Activated naive CD8-positive, alpha-beta T cell treated with anti-CD3 and anti-CD28 coated beads for 36 hours (primary cell): ENCODE measurements at regions not wholly inside any gene's neighbourhood (a gene's known extent, or its start where the extent isn't known, plus 50 kb on each side); places are given as distances from the start of the nearest gene placed in this dataset.

Source experiments
- DNase-seq: peaks from one replicate; pipeline ENCODE4 v3.0.0; 2021
- H3K27ac Mint-ChIP-seq: one replicate; pipeline ENCODE4 v1.8.0; 2022; ENCODE audit warnings: mild to moderate bottlenecking, moderate library complexity, mixed read lengths
- H3K27me3 Mint-ChIP-seq: one replicate; pipeline ENCODE4 v1.8.0; 2022; ENCODE audit warnings: mild to moderate bottlenecking, mixed read lengths
- H3K36me3 Mint-ChIP-seq: one replicate; pipeline ENCODE4 v1.8.0; 2021; ENCODE audit warnings: mild to moderate bottlenecking, mixed read lengths
- H3K4me1 Mint-ChIP-seq: one replicate; pipeline ENCODE4 v1.8.0; 2021; ENCODE audit warnings: mixed read lengths
- H3K4me3 Mint-ChIP-seq: one replicate; pipeline ENCODE4 v1.8.0; 2022; ENCODE audit warnings: mild to moderate bottlenecking, moderate library complexity, mixed read lengths
- H3K9me3 Mint-ChIP-seq: one replicate; pipeline ENCODE4 v1.8.0; 2022; ENCODE audit warnings: mixed read lengths

- Mint-ChIP-seq H3K36me3 (peaks cover 5% of the 10 kb centered on the region), H3K4me1 (peaks cover 1% of the 10 kb centered on the region), H3K27me3 (peaks cover 10% of the 10 kb centered on the region), H3K9me3 (peaks cover 21% of the 10 kb centered on the region), H3K27ac (peak overlapping the region; percentile 62), H3K4me3 (no peak overlapping the region)
- DNase-seq = no peak
These were observed 88.7 kb upstream of the FRMD1 start for GRCh38 chr6:168167431-168168315.

DNA sequence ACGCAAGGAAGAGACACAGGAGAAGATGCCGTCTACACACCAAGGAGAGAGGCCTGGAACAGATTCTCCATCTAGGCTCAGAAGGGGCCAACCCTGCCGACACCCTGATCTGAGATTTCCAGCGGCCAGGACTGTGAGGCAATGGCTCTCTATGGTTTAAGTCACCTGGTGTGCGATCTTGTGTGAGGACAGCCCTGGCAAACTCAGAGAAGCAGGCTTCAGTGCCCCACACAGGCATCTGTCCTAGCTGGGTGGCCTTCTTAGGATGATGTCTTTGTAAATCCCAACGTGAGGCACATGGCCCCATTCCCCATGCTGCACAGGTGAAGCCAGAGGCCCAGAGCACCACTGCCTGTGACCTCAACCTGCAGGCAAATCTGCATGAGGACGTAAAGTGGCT, 87.6 kb upstream of the FRMD1 start:
- DNase-seq = no peak
- Mint-ChIP-seq H3K27me3 (peaks cover 15% of the 10 kb centered on the region), H3K4me3 (no peak overlapping the region), H3K27ac (no peak overlapping the region), H3K4me1 (peaks cover 1% of the 10 kb centered on the region), H3K36me3 (peaks cover 5% of the 10 kb centered on the region), H3K9me3 (peaks cover 21% of the 10 kb centered on the region)

DNA sequence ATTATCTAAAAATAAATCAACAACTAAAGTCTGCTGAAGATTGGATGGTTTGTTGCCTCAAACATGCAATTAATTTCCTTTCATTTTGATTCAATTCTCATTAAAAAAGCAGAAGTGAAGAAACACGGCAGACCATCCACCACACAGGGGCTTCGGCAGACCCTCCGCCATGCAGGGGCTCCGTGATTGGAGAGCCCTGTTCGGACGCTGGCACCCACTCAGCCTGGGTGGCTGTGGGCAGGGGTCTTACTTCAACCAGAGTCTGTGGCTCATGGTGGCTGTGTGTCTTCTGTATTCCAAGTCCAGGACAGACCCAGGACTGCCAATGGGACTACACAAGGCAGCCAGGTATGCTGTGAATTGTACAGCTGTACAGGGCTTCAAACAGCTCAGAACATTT, 86.9 kb upstream of the FRMD1 start:
- H3K4me1 Mint-ChIP-seq = peaks cover 1% of the 10 kb centered on the region
- no peak overlapping the region for H3K4me3 Mint-ChIP-seq
- H3K27me3 Mint-ChIP-seq = peaks cover 13% of the 10 kb centered on the region
- H3K27ac Mint-ChIP-seq = no peak overlapping the region
- H3K36me3 Mint-ChIP-seq = peaks cover 4% of the 10 kb centered on the region
- H3K9me3 Mint-ChIP-seq = peaks cover 20% of the 10 kb centered on the region
- no peak for DNase-seq

GRCh38 chr6:168165373-168165772, 86.4 kb upstream of the FRMD1 start:
- Mint-ChIP-seq H3K27me3 (peaks cover 9% of the 10 kb centered on the region), H3K4me1 (peaks cover 1% of the 10 kb centered on the region), H3K27ac (no peak overlapping the region), H3K9me3 (peaks cover 18% of the 10 kb centered on the region), H3K4me3 (no peak overlapping the region), H3K36me3 (peaks cover 3% of the 10 kb centered on the region)
- DNase-seq = no peak

DNA sequence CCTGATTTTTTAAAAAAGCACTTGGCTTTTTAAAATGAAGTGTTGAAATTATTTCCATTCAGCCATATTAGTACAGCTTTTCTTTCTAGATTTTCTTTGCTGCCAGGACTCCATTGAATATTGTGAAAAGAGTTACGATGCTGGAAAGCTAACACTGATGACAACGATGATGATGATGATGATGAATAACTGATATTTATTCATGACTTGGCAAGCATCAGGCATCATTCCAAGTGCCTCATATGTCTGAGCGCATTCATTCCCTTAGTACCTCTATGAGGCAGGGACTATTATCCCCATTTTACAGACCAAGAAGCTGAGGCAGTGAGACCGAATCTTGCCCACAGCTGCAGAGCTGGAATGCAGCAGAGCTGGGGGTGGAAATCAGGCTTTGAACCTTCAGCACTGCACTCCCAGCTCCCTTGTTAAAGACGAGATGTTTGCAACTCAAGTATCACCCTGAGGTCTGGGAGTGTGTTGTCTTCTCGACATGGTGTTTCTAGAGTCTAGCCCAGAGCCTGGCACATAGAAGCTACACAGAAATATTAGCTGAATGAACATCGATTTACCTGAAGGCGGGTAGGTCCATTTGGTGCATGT, 85.5 kb upstream of the FRMD1 start:
- peaks cover 1% of the 10 kb centered on the region for H3K4me1 Mint-ChIP-seq
- H3K27ac Mint-ChIP-seq = no peak overlapping the region
- peaks cover 5% of the 10 kb centered on the region for H3K27me3 Mint-ChIP-seq
- H3K4me3 Mint-ChIP-seq = no peak overlapping the region
- DNase-seq = no peak
- H3K36me3 Mint-ChIP-seq = peaks cover 3% of the 10 kb centered on the region
- H3K9me3 Mint-ChIP-seq = peaks cover 14% of the 10 kb centered on the region

GRCh38 chr6:168163096-168163731, 84.2 kb upstream of the FRMD1 start:
- DNase-seq = no peak
- Mint-ChIP-seq H3K4me1 (peaks cover 1% of the 10 kb centered on the region), H3K36me3 (no peaks in the 10 kb centered on the region), H3K27me3 (peaks cover 10% of the 10 kb centered on the region), H3K27ac (no peak overlapping the region), H3K9me3 (peaks cover 8% of the 10 kb centered on the region), H3K4me3 (no peak overlapping the region)

DNA sequence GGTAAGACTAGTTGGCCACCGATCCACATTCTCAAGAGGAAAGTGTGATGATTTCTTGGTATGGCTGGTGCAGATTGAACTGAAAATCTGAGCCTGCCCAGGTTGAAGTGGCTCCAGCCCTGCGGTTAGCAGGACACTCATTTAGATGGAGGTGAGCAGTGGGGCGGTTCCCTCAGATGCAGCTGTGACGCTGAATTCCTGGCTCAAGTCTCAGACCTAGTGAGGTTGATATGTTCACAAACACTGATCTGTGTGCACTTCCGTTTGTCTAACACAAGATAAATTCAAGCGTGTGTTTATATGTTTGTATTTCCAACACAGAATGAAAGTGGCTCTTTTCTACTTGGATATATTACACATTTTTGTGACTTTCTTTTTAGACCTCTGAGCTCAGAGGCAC, 83.4 kb upstream of the FRMD1 start:
- peaks cover 16% of the 10 kb centered on the region for H3K27me3 Mint-ChIP-seq
- H3K4me1 Mint-ChIP-seq = no peaks in the 10 kb centered on the region
- DNase-seq = no peak
- no peak overlapping the region for H3K4me3 Mint-ChIP-seq
- no peak overlapping the region for H3K27ac Mint-ChIP-seq
- no peaks in the 10 kb centered on the region for H3K36me3 Mint-ChIP-seq
- peaks cover 2% of the 10 kb centered on the region for H3K9me3 Mint-ChIP-seq

- H3K9me3 Mint-ChIP-seq = no peaks in the 10 kb centered on the region
- H3K4me1 Mint-ChIP-seq = no peaks in the 10 kb centered on the region
- H3K36me3 Mint-ChIP-seq = no peaks in the 10 kb centered on the region
- no peak overlapping the region for H3K27ac Mint-ChIP-seq
- no peak for DNase-seq
- no peak overlapping the region for H3K4me3 Mint-ChIP-seq
- peaks cover 16% of the 10 kb centered on the region for H3K27me3 Mint-ChIP-seq
These were observed 82.3 kb upstream of the FRMD1 start for GRCh38 chr6:168161371-168161750.

- no peaks in the 10 kb centered on the region for H3K36me3 Mint-ChIP-seq
- peaks cover 21% of the 10 kb centered on the region for H3K27me3 Mint-ChIP-seq
- no peak overlapping the region for H3K4me3 Mint-ChIP-seq
These were observed 81.7 kb upstream of the FRMD1 start for GRCh38 chr6:168160506-168161370.

DNA sequence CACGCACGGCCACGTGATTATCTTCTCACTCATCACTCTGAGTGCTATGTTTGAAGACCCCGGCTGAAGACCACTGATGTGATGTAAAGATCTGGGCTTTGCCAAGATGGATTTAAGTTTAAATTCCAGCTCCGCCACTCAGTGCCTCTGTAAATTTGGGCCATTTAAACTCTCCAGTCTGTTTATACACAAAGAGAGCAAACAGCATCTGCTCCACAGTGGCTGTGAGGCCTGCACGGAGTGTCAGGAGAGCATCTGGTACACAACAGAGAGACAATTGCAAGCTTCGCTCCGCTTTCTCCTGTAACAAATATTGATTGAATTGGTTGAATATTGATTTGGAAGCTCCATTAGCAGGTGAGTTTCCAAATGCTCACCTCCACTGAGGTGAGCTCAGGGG, 80.5 kb upstream of the FRMD1 start:
- H3K27me3 Mint-ChIP-seq = peaks cover 26% of the 10 kb centered on the region
- H3K9me3 Mint-ChIP-seq = no peaks in the 10 kb centered on the region
- no peak overlapping the region for H3K4me3 Mint-ChIP-seq
- H3K36me3 Mint-ChIP-seq = no peaks in the 10 kb centered on the region
- no peaks in the 10 kb centered on the region for H3K4me1 Mint-ChIP-seq
- no peak overlapping the region for H3K27ac Mint-ChIP-seq
- DNase-seq = no peak

More at GRCh38 chr6:168160506-168161370, 81.7 kb upstream of the FRMD1 start:
- Mint-ChIP-seq H3K4me1 (no peaks in the 10 kb centered on the region), H3K9me3 (no peaks in the 10 kb centered on the region), H3K27ac (no peak overlapping the region)
- no peak for DNase-seq

- Mint-ChIP-seq H3K9me3 (no peaks in the 10 kb centered on the region), H3K27me3 (peaks cover 26% of the 10 kb centered on the region), H3K27ac (no peak overlapping the region), H3K36me3 (no peaks in the 10 kb centered on the region), H3K4me1 (no peaks in the 10 kb centered on the region), H3K4me3 (no peak overlapping the region)
- no peak for DNase-seq
These were observed 80.0 kb upstream of the FRMD1 start for GRCh38 chr6:168158980-168159349.

- Mint-ChIP-seq H3K4me1 (no peaks in the 10 kb centered on the region), H3K4me3 (no peak overlapping the region), H3K27ac (no peak overlapping the region), H3K9me3 (no peaks in the 10 kb centered on the region), H3K27me3 (peaks cover 26% of the 10 kb centered on the region), H3K36me3 (no peaks in the 10 kb centered on the region)
- DNase-seq = no peak
These were observed 79.4 kb upstream of the FRMD1 start for GRCh38 chr6:168158213-168158979.

DNA sequence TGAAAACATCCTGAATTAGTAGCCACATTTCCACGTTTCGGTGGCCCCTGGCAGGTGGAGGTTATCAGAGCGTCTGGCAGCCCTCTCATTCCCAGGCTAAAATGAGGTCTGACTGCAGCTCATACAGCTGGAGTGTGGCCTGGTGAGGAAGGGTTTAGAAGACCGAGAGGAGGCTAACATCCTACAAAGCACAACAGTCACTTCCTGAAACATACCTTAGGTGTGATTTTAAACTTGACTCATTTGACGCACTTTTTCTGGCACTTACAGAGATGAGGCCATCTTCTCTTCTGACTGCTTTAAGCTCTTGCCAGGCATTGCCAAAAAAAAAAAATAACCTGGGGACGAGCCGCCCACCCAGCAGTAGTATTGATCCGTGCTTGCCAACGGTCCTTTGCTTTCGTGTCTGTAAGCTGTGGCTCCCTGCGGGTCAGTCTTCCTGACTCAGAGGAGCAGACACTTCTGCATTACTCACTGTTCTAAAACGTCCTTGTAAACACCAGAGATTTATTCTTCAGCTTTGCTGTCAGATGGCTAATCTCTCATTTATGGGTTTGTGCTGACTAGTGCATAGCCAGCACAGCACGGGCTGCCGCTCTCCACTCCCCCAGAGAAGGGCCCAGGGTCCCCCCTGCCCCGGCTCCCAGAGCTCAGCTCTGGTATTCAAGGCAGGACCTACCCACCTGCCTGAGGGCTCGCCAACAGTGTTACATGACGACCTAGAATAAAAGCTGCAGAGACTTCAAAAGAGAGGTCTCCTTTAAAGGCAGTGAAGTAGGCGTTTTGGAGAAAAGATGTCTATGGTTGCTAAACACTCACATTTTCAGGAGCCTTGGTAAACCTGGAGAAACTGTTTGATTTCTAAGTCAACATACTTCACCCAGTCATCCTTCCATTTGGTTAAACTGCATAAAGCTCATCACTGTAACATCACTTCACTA, 78.5 kb upstream of the FRMD1 start:
- Mint-ChIP-seq H3K4me1 (no peaks in the 10 kb centered on the region), H3K27ac (no peak overlapping the region), H3K9me3 (no peaks in the 10 kb centered on the region), H3K27me3 (peaks cover 24% of the 10 kb centered on the region), H3K36me3 (no peaks in the 10 kb centered on the region), H3K4me3 (no peak overlapping the region)
- DNase-seq = no peak
